ENCODE measurements at regions not wholly inside any gene's neighbourhood (a gene's known extent, or its start where the extent isn't known, plus 50 kb on each side); places are given as distances from the start of the nearest gene placed in this dataset.

DNA sequence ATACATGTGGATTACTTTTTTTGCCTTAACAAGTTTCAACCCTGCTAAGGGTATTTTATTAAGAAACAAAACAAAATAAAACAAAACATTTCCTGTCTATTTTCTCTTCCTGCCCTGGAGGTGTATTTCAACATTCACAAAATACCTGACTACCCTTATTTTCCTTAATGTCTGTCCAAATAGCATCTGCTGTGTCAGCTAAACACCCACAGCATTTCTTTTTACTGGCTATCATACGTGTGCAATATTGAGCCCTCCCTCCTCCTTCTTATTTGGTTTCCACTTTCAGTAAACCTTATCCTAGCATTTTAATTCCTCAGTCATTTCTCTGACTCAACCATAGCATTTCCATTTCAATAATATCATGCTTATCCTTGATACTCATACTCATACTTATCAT lies 1420.0 kb upstream of the ZEB2 start:
- TF ChIP-seq, protein P1, sequence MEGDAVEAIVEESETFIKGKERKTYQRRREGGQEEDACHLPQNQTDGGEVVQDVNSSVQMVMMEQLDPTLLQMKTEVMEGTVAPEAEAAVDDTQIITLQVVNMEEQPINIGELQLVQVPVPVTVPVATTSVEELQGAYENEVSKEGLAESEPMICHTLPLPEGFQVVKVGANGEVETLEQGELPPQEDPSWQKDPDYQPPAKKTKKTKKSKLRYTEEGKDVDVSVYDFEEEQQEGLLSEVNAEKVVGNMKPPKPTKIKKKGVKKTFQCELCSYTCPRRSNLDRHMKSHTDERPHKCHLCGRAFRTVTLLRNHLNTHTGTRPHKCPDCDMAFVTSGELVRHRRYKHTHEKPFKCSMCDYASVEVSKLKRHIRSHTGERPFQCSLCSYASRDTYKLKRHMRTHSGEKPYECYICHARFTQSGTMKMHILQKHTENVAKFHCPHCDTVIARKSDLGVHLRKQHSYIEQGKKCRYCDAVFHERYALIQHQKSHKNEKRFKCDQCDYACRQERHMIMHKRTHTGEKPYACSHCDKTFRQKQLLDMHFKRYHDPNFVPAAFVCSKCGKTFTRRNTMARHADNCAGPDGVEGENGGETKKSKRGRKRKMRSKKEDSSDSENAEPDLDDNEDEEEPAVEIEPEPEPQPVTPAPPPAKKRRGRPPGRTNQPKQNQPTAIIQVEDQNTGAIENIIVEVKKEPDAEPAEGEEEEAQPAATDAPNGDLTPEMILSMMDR (conservative IDR thresholded peaks at IDR 0.05; ENCODE audit: low read depth, low read length), result no peak
- TF ChIP-seq EZH2 (IDR thresholded peaks at IDR 0.05; ENCODE audit: low read length, unreplicated experiment) (no peak), EZH2phosphoT487 (IDR thresholded peaks at IDR 0.05; ENCODE audit: borderline replicate concordance, low read length) (no peak)

All from PC-3 (cell line).